ENCODE measurements at regions not wholly inside any gene's neighbourhood (a gene's known extent, or its start where the extent isn't known, plus 50 kb on each side); places are given as distances from the start of the nearest gene placed in this dataset.

DNA sequence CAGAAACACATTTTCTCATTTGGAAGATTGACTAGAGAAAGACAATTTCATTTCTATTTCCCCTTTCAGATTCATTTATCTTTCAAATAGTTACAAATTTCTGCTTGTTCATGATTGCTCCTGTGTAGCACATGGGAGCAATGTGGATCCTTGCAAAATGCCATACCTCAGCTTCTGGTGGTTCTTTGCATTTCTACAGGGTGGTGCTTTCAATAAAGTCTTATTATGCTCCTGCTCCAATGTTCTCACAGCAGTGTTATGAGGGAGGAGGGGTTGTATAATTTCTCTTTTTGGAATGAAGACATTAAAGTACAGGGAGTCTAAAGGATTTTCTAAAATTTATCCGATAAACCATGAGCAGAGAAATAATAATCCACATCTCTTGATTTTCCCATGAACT lies 280.1 kb upstream of the ATP10A start:
- TF ChIP-seq, protein P1, sequence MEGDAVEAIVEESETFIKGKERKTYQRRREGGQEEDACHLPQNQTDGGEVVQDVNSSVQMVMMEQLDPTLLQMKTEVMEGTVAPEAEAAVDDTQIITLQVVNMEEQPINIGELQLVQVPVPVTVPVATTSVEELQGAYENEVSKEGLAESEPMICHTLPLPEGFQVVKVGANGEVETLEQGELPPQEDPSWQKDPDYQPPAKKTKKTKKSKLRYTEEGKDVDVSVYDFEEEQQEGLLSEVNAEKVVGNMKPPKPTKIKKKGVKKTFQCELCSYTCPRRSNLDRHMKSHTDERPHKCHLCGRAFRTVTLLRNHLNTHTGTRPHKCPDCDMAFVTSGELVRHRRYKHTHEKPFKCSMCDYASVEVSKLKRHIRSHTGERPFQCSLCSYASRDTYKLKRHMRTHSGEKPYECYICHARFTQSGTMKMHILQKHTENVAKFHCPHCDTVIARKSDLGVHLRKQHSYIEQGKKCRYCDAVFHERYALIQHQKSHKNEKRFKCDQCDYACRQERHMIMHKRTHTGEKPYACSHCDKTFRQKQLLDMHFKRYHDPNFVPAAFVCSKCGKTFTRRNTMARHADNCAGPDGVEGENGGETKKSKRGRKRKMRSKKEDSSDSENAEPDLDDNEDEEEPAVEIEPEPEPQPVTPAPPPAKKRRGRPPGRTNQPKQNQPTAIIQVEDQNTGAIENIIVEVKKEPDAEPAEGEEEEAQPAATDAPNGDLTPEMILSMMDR (IDR thresholded peaks at IDR 0.05) = no peak
- TF ChIP-seq EZH2 (IDR thresholded peaks at IDR 0.05; ENCODE audit: borderline replicate concordance, insufficient read depth, low read depth, low read length, poor library complexity, severe bottlenecking) = no peak
